GM19099 (cell line): ENCODE measurements at regions not wholly inside any gene's neighbourhood (a gene's known extent, or its start where the extent isn't known, plus 50 kb on each side); places are given as distances from the start of the nearest gene placed in this dataset.
A peak's percentile ranks its signal among the peaks of the same experiment; 100 is the strongest.

Experiments
- POLR2A ChIP-seq: IDR thresholded peaks from 3 replicates; pipeline ENCODE4 v1.6.1; 2011; ENCODE audit warnings: low read depth; ENCODE audit not compliant: insufficient read length; ENCODE audit errors: extremely low read depth

GRCh38 chr1:234728740-234729139 is 118.8 kb upstream of the IRF2BP2 start:
- no peak for TF ChIP-seq POLR2A

- no peak for TF ChIP-seq POLR2A
These were observed 117.3 kb upstream of the IRF2BP2 start for GRCh38 chr1:234727018-234727940.

GRCh38 chr1:234726359-234726943 is 116.5 kb upstream of the IRF2BP2 start:
- no peak for TF ChIP-seq POLR2A

- no peak for TF ChIP-seq POLR2A
These were observed 115.5 kb upstream of the IRF2BP2 start for GRCh38 chr1:234725177-234726132.

- TF ChIP-seq POLR2A = peak; percentile 6
These were observed 114.7 kb upstream of the IRF2BP2 start for GRCh38 chr1:234724516-234725176.

- TF ChIP-seq POLR2A = no peak
These were observed 113.1 kb upstream of the IRF2BP2 start for GRCh38 chr1:234722904-234723720.

GRCh38 chr1:234722270-234722704 is 112.3 kb upstream of the IRF2BP2 start:
- TF ChIP-seq POLR2A = no peak

GRCh38 chr1:234721476-234722269 is 111.7 kb upstream of the IRF2BP2 start:
- no peak for TF ChIP-seq POLR2A

- no peak for TF ChIP-seq POLR2A
These were observed 110.9 kb upstream of the IRF2BP2 start for GRCh38 chr1:234720709-234721441.

GRCh38 chr1:234719454-234720251 is 109.7 kb upstream of the IRF2BP2 start:
- no peak for TF ChIP-seq POLR2A
